ENCODE measurements at regions not wholly inside any gene's neighbourhood (a gene's known extent, or its start where the extent isn't known, plus 50 kb on each side); places are given as distances from the start of the nearest gene placed in this dataset.

- TF ChIP-seq CTCF (IDR thresholded peaks at IDR 0.05) (no peak), POLR2A (IDR thresholded peaks at IDR 0.05) (no peak)
Measured at GRCh38 chr12:131468206-131468605, 242.7 kb upstream of the SFSWAP start.
